A204.1 (cell line): ENCODE measurements at regions not wholly inside any gene's neighbourhood (a gene's known extent, or its start where the extent isn't known, plus 50 kb on each side); places are given as distances from the start of the nearest gene placed in this dataset.

Experiments
- FAIRE-seq: peaks from 2 replicates; lab custom pipeline; 2012; peaks lifted over from hg19 to GRCh38; lab: Jason Lieb, UNC

- no peak for FAIRE-seq
These were observed 1485.4 kb downstream of the TBC1D22A start for GRCh38 chr22:48247829-48248228.

DNA sequence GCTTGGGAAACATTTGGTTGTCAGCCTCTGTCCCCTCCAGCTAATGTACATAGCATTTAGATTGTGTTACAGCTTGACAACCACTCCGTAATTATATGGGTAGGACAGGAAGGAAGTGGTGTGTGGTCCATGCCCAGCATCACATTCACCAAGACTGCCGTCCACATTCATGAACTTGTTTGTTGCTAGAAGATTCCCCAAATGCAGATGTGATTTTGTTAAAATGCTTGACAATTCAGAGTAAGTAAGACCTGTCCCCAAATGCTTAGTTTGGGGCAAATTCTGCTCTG, 1482.7 kb downstream of the TBC1D22A start:
- no peak for FAIRE-seq

DNA sequence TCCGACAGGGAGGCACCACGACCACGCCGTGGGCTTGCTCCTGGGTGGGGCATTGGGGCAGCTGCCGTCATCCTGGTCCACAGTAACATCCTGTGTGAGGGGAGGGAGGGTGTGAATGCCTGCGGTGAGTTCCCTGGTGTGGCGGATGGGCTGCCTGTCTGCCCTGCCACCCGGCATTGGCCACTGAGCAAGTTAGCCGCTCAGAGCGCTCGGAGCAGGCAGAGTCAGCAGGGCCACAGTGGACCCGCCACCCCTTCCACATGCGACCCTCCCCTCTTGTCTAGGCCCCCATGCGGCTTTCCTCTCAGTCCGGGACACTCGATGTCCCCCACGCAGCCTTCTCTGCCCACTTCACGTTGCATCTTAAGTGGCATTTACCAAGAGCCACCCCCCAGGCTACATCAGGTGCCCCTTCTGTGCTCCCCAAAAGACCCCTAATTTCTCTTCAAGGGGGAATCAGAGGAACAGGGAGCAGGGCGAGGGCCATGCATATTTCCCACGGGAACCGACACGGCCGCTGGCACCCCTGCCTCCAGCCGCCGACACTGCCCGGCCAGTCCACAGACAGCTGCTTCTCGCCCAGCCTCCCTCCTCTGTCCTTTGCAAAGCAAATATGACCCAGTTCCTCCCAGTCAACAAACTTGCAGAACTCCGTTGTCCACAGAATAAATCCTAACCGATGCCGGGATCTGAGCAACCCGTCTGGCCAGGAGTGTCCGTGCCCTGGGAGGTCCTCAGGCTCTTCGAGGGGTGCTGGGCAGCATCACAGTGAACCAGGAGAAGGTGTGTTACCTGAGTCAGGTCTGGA, 1482.1 kb downstream of the TBC1D22A start:
- no peak for FAIRE-seq

DNA sequence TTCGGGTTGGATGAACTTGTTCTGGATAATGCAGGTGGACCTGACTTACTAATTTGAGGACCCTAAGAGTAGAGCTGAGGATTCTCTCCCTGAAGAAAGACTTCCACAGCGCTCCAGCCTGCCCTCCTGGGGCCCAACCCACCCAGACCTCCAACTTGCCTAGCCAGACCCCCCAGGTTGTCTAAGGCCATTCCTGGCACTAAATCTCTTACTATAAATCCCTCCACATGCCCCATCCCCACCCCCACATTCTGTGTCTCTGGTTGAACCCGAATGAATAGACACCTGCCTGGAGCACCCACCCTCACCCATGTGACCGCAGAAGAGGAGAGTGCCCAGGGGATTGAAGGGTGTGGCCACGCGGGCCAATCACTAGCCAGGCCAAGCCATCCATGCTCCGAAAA, 1480.0 kb downstream of the TBC1D22A start:
- FAIRE-seq: no peak

DNA sequence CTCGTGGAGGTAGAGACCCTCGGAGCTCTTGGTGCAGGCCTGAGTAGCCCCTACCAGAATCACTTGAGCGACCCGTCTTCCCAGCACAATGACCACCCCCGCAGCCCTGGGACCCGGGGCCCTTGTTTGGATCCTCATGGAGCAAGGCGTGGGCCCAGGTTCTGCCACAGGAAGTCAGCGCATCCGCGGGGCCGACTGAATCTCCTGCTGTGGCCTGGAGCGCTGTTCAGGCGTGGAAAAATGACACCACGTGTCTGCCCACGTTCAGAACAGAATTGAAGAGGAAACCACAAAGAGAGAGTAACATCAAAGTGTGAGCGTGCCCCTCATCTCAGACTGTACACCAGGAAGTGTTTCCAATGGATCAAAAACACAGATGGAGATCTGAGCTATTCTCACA, 1479.2 kb downstream of the TBC1D22A start:
- no peak for FAIRE-seq

- no peak for FAIRE-seq
These were observed 1478.4 kb downstream of the TBC1D22A start for GRCh38 chr22:48240935-48241230.

- FAIRE-seq: no peak
These were observed 1477.9 kb downstream of the TBC1D22A start for GRCh38 chr22:48240148-48240934.

DNA sequence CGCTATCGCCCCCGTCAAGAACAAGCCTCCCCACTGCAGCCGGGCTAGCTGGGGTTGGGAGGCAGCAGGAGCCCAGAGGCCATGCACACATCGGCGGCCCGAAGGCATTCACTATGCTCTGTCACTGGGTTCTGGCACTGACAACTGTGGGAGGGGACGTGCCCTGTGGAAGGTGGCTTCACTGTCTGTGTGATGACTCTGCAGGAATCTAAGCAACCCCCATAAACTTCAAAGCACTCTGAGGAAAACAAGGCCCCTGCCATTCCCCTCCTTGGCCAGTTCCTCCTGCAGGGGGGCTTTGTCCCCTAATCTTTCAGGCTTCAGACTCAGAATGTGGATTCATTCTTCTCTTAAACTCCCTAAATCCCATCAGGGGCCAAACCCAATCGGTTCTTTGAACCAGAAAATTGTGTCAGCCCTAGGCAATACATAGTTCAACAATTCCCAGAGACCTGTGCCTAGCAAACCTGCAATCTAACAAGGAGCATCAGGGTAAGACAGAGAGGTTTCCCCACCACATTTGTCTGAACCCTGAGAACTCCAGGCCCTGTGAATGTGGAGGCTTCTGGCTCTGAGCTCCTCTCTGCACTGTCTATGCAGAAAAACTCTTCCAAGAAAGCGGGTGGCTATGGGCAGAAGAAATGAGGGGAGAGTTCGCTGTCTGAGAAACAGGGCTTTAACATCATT, 1477.2 kb downstream of the TBC1D22A start:
- FAIRE-seq: no peak

- FAIRE-seq: no peak
These were observed 1476.5 kb downstream of the TBC1D22A start for GRCh38 chr22:48238966-48239365.

- no peak for FAIRE-seq
These were observed 1476.0 kb downstream of the TBC1D22A start for GRCh38 chr22:48238284-48238915.

DNA sequence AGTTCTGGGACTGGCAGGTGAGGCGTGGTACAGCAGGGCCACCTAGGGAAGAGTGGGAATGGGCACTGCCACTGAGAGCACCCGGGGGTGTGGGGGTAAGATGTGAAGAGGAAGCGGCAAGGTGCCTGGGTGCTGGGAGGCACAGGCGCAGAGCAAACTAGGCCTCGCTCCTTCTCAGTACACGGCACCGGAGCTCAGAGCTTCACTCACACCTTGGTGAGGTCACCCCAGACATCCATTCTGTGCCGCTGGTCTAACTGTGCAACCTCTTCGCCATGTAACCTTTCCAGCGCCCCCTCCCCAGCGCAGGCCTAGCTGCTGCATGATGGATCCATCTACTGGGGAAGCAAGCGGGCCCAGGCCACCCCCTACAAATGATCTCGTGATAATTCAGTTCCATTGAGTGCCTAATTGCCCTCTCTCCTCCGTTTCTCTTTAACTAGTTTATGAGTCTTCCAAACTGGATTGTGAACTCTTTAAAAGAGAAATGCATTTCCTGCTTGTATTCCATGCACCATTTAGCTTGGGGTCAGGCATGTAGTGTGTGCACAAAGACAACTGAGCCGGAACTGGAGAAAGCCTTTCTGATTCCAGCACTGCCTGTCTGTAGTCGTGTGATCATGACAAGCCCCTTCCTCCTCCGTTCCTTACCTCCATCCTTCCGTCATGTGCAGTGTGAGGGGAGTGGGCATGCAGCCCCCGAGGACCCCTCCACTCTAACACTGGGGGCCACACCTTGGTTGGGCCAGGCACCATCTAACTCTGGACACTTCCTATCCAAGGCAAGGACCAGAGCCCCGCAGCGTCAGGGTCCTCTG, 1475.2 kb downstream of the TBC1D22A start:
- FAIRE-seq: no peak

DNA sequence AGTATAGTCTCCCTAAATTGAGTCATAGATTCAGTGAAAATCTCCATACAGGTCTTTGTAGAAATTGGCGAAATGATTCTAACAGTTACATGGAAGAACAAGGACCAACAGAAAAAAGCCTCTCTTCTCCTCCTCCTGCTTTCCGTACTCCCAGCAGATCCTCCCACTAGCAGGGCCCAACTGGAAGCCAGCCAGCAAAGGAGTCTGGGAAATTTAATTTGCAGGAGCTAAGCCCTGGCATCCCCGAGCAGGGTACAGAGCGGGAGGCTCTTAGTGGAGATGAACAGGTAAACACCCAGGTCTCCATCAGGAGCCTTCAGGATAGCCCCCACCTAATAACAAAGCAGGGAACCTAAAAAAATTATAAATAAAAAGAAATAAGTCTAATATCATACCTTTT, 1473.8 kb downstream of the TBC1D22A start:
- FAIRE-seq: no peak

GRCh38 chr22:48235744-48236143, 1473.3 kb downstream of the TBC1D22A start:
- no peak for FAIRE-seq

DNA sequence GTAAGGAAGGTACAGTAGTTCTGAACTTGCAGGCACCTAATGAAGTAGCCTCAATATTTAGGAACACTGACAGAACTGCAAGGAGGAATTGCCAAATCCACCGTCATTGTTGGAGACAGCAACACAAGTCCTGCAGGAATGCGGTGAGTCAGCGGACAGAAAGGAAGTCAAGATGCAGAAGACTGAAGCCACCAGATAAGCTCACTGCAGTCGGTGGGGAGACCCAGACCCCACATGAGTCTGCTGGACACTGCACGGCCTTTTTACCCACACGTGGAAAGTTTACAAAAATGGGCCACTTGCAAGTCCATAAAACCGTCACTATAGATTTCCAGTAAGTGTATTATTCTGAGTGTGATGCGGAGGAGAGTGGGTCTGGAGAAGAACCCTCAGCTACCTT, 1471.6 kb downstream of the TBC1D22A start:
- FAIRE-seq: no peak

- no peak for FAIRE-seq
These were observed 1471.1 kb downstream of the TBC1D22A start for GRCh38 chr22:48233586-48233985.

GRCh38 chr22:48228468-48228867, 1466.0 kb downstream of the TBC1D22A start:
- FAIRE-seq: no peak

GRCh38 chr22:48227341-48228018, 1465.0 kb downstream of the TBC1D22A start:
- FAIRE-seq: no peak

DNA sequence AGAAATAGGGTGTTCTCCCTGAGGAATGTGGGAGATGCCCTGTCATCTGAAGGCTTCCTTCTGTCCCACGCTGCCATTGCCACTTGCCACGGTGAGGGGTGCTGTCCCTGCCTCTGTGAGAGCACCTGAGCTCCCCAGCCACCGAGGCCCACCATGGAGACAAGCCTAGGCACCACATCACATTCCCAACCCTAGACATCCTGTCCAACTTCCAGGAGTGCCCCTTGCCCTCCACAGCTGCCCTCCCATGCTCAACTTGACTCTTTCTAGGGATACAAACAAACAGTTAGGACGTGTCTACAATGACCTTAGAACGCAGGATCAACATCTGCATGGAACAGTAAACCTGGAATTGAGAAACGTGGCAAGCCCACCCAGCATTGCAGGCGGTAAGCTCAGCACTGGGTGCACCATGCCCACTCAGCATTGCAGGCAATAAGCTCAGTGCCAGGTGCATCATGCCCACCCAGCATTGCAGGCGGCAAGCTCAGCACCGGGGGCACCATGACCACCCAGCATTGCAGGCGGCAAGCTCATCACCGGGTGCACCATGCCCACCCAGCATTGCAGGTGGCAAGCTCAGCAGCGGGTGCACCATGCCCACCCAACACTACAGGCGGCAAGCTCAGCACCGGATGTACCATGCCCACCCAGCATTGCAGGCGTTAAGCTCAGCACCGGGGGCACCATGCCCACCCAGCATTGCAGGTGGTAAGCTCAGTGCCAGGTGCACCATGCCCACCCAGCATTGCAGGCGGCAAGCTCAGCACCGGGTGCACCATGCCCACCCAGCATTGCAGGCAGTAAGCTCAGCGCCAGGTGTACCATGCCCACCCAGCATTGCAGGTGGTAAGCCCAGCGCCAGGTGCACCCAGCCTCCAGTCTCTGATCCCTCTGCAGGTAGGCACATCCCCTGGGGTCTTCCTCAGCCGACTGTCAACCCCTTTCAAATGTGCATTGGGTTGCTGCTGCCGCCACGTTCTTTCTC, 1463.9 kb downstream of the TBC1D22A start:
- no peak for FAIRE-seq

- no peak for FAIRE-seq
These were observed 1461.9 kb downstream of the TBC1D22A start for GRCh38 chr22:48224332-48224731.

- FAIRE-seq: no peak
These were observed 1461.2 kb downstream of the TBC1D22A start for GRCh38 chr22:48223488-48224190.
